HepG2 (cell line): ENCODE measurements at regions not wholly inside any gene's neighbourhood (a gene's known extent, or its start where the extent isn't known, plus 50 kb on each side); places are given as distances from the start of the nearest gene placed in this dataset.

Experiments
- ATAC-seq: fragments of 200-7000 bp; cut with Tn5 transposase; 3 replicates; pipeline ENCODE4 v1.9.1; 2020; ENCODE audit warnings: mild to moderate bottlenecking, moderate library complexity
- BruUV-seq: library from RNA; stranded (reverse); fragments of 400-500 nt; replicated peaks from 2 replicates; lab custom pipeline; 2021; lab: Mats Ljungman, UMichigan
- CTCF ChIA-PET: fragments of 300-600 bp; formaldehyde crosslinking; extraction: SDS; loops from one replicate; lab custom pipeline; 2021; ENCODE audit warnings: low total read pairs, inconsistent platforms, low intra/inter-chr PET ratio; lab: Yijun Ruan, JAX
- POLR2A ChIA-PET: fragments of 350-600 bp; sonication (Branson Sonifier 250); formaldehyde crosslinking; loops from one replicate; lab custom pipeline; 2020; ENCODE audit warnings: antibody characterized with exemption, inconsistent platforms; lab: Yijun Ruan, JAX
- DNase-seq: peaks from one replicate; pipeline ENCODE4 v3.0.0-alpha.2; 2015; ENCODE audit warnings: low spot score
- FAIRE-seq: peaks from 3 replicates; lab custom pipeline; 2011; peaks lifted over from hg19 to GRCh38; lab: Jason Lieb, UNC
- H2AFZ ChIP-seq: one replicate; pipeline ENCODE4 v1.6.1; 2011; ENCODE audit warnings: low read length, inconsistent platforms
- H3K27ac ChIP-seq: fragments of 300-600 bp; 3 replicates; pipeline ENCODE4 v1.8.0; 2011; ENCODE audit warnings: mixed run types, mild to moderate bottlenecking, mixed read lengths, low read length, inconsistent platforms; ENCODE audit not compliant: insufficient read depth; ENCODE audit errors: extremely low read length
- H3K27me3 ChIP-seq, 2 experiments: fragments of 200-600 bp in 1 of 2; 2 replicates in 1 of 2; 3 replicates in 1 of 2; pipeline versions ENCODE4 v1.6.0 to v1.8.0; 2011; ENCODE audit warnings: low read length in 2 of 2, mild to moderate bottlenecking in 2 of 2, moderate library complexity in 2 of 2, inconsistent platforms in 1 of 2; ENCODE audit not compliant: insufficient read depth in 2 of 2, control insufficient read depth in 1 of 2
- H3K36me3 ChIP-seq, 2 experiments: fragments of 200-600 bp in 1 of 2; replicated peaks in 1 of 2; 2 replicates in 1 of 2; 3 replicates in 1 of 2; pipeline versions ENCODE4 v1.5.1 to v1.8.0; 2011; ENCODE audit warnings: low read length in 2 of 2, inconsistent platforms in 1 of 2; ENCODE audit not compliant: insufficient read depth in 2 of 2, control insufficient read depth in 1 of 2
- H3K4me1 ChIP-seq: 2 replicates; pipeline ENCODE4 v1.5.1; 2012; ENCODE audit warnings: low read length, inconsistent platforms; ENCODE audit not compliant: insufficient read depth
- H3K4me2 ChIP-seq: 2 replicates; pipeline ENCODE4 v1.6.0; 2011; ENCODE audit warnings: low read depth, low read length, inconsistent platforms
- H3K4me3 ChIP-seq, 3 experiments: fragments of 200-600 bp in 1 of 3; sonication (generic), shearing (Covaris generic) in 1 of 3; replicated peaks in 1 of 3; 2 replicates each; pipeline ENCODE4 v1.5.1; 2011 to 2016; ENCODE audit warnings: low read length in 3 of 3, inconsistent platforms in 2 of 3, low read depth in 2 of 3, mild to moderate bottlenecking in 2 of 3, control low read depth in 1 of 3, mixed read lengths in 1 of 3; ENCODE audit not compliant: insufficient read depth in 1 of 3
- H3K79me2 ChIP-seq: one replicate; pipeline ENCODE4 v1.6.1; 2011; ENCODE audit warnings: low read length, inconsistent platforms; ENCODE audit not compliant: insufficient read depth
- H3K9ac ChIP-seq: 2 replicates; pipeline ENCODE4 v1.6.0; 2011; ENCODE audit warnings: mild to moderate bottlenecking, low read depth, low read length, inconsistent platforms; ENCODE audit not compliant: insufficient read depth
- H3K9me3 ChIP-seq: 2 replicates; pipeline ENCODE4 v1.5.1; 2012; ENCODE audit warnings: mild to moderate bottlenecking, low read length
- H4K20me1 ChIP-seq: 2 replicates; pipeline ENCODE4 v1.6.0; 2011; ENCODE audit warnings: inconsistent platforms, mild to moderate bottlenecking, low read length, moderate library complexity; ENCODE audit not compliant: insufficient read depth
- E2F1 ChIP-seq: sonication (generic); formaldehyde crosslinking; IDR thresholded peaks from 2 replicates; pipeline ENCODE4 v1.5.0; 2020; ENCODE audit warnings: missing genetic modification reagents
- GTF2F1 ChIP-seq: fragments of 150-350 bp; IDR thresholded peaks from 2 replicates; pipeline ENCODE4 v1.6.1; 2014; ENCODE audit warnings: low read length
- HNRNPUL1 ChIP-seq: fragments of 200-400 bp; formaldehyde crosslinking; IDR thresholded peaks from 2 replicates; pipeline ENCODE4 v1.6.1; 2017; ENCODE audit warnings: low read depth, mild to moderate bottlenecking, low read length, moderate library complexity
- HOXA9 ChIP-seq: sonication (generic); formaldehyde crosslinking; IDR thresholded peaks from 2 replicates; pipeline ENCODE4 v1.8.1; 2022; ENCODE audit warnings: missing genetic modification reagents, mild to moderate bottlenecking, moderate library complexity, borderline replicate concordance
- KLF15 ChIP-seq: sonication (generic); formaldehyde crosslinking; IDR thresholded peaks from 2 replicates; pipeline ENCODE4 v1.8.1; 2023; ENCODE audit warnings: borderline replicate concordance, mild to moderate bottlenecking, inconsistent platforms, missing genetic modification reagents, mixed read lengths
- MTF1 ChIP-seq: sonication (generic); formaldehyde crosslinking; IDR thresholded peaks from 2 replicates; pipeline ENCODE4 v1.5.0; 2020; ENCODE audit warnings: missing genetic modification reagents
- MYPOP ChIP-seq: sonication (generic); formaldehyde crosslinking; IDR thresholded peaks from 2 replicates; pipeline ENCODE4 v1.8.1; 2023; ENCODE audit warnings: mild to moderate bottlenecking, moderate library complexity, missing genetic modification reagents
- NFIB ChIP-seq: sonication (generic); formaldehyde crosslinking; IDR thresholded peaks from 2 replicates; pipeline ENCODE4 v1.9.0; 2021; ENCODE audit warnings: missing genetic modification reagents, mild to moderate bottlenecking, borderline replicate concordance
- SAFB2 ChIP-seq: sonication (generic); formaldehyde crosslinking; IDR thresholded peaks from 2 replicates; pipeline ENCODE4 v1.5.1; 2020; ENCODE audit warnings: missing genetic modification reagents, low read depth, mild to moderate bottlenecking, borderline replicate concordance
- SALL1 ChIP-seq: sonication (generic); formaldehyde crosslinking; IDR thresholded peaks from 2 replicates; pipeline ENCODE4 v1.8.0; 2022; ENCODE audit warnings: mild to moderate bottlenecking, missing genetic modification reagents
- ZBTB2 ChIP-seq: sonication (generic); formaldehyde crosslinking; IDR thresholded peaks from 2 replicates; pipeline ENCODE4 v1.8.0; 2022; ENCODE audit warnings: low read depth, missing genetic modification reagents
- ZNF549 ChIP-seq: sonication (generic); formaldehyde crosslinking; IDR thresholded peaks from 2 replicates; pipeline ENCODE4 v1.5.0; 2020; ENCODE audit warnings: missing genetic modification reagents
- WGBS: methylation state at CpG from one replicate; pipeline ENCODE4 v1.1.6; 2017; ENCODE audit warnings: low lambda C conversion rate; 5-methylcytosine and 5-hydroxymethylcytosine counted together
- in situ Hi-C: cut with HindIII; loops from 2 replicates; pipeline ENCODE4 v1.10.0; 2017; ENCODE audit warnings: low pct_unique_long_range_greater_than_20kb; ENCODE audit not compliant: extremely low pct_ligation_motif_present
- intact Hi-C: fragments of 100-400 bp; cut with micrococcal nuclease; formaldehyde crosslinking; loops from one replicate; pipeline ENCODE4 v1.10.0; 2022; ENCODE audit not compliant: unreplicated experiment

- no peak for TF ChIP-seq HNRNPUL1
- no peak for TF ChIP-seq HOXA9 (CRISPR knock-in tag)
- TF ChIP-seq MTF1 (CRISPR knock-in tag) = no peak
- TF ChIP-seq GTF2F1 = no peak
- TF ChIP-seq SALL1 (CRISPR knock-in tag) = no peak
- TF ChIP-seq NFIB (CRISPR knock-in tag) = no peak
Measured at GRCh38 chr18:61752973-61753372, 139.8 kb downstream of the RNF152 start (continued).

GRCh38 chr18:61750840-61751668 lies 141.8 kb downstream of the RNF152 start:
- H2AFZ ChIP-seq = no peak overlapping the region
- intact Hi-C loops = no loop called here
- H3K36me3 ChIP-seq = no peaks in the 10 kb centered on the region
- in situ Hi-C loops = no loop called here
- no TSS peak for BruUV-seq
- no peak for TF ChIP-seq E2F1 (CRISPR knock-in tag)
- no peak for TF ChIP-seq ZNF549
- TF ChIP-seq SAFB2 = no peak
- TF ChIP-seq MYPOP (CRISPR knock-in tag) = no peak
- TF ChIP-seq KLF15 = no peak
- TF ChIP-seq ZBTB2 (CRISPR knock-in tag) = no peak
- TF ChIP-seq, all 625 proteins: peak for 0
- no peak overlapping the region for H3K4me2 ChIP-seq
- no peak overlapping the region for H3K27ac ChIP-seq
- H3K9me3 ChIP-seq = no peaks in the 10 kb centered on the region
- H4K20me1 ChIP-seq = no peaks in the 10 kb centered on the region
- H3K79me2 ChIP-seq = no peaks in the 10 kb centered on the region
- H3K4me1 ChIP-seq = no peaks in the 10 kb centered on the region
- no peak for DNase-seq
- CTCF ChIA-PET = no interaction called here
- no peak overlapping the region for H3K9ac ChIP-seq
- H3K4me3 ChIP-seq = no peak overlapping the region
- H3K27me3 ChIP-seq = no peaks in the 10 kb centered on the region; a peak in 1 of 5 replicates
- POLR2A ChIA-PET = no interaction called here
- FAIRE-seq = no peak
- no peak for ATAC-seq
- 48% methylated on average over 9 of the region's 9 CpGs for WGBS
